Psoas muscle (tissue), 7 donors: ENCODE measurements at regions not wholly inside any gene's neighbourhood (a gene's known extent, or its start where the extent isn't known, plus 50 kb on each side); places are given as distances from the start of the nearest gene placed in this dataset.

ENCODE experiments used
- ATAC-seq, 4 donors: fragments of 200-7000 bp; cut with Tn5 transposase; one replicate each; pipeline ENCODE4 v1.9.1; 2020; ENCODE audit warnings: moderate library complexity in 3 of 4, mild to moderate bottlenecking in 2 of 4
- DNase-seq, 2 donors: peaks; one replicate each; pipeline ENCODE4 v3.0.0-alpha.2; 2020
- H3K27ac ChIP-seq: fragments of 200-600 bp; one replicate; pipeline ENCODE4 v1.8.0; 2022
- H3K27me3 ChIP-seq, 3 donors: fragments of 200-600 bp in 1 of 3; one replicate each; pipeline versions ENCODE4 v1.6.1 to v1.8.0; 2013 to 2022; ENCODE audit warnings: low read length in 2 of 3, mild to moderate bottlenecking in 2 of 3, moderate library complexity in 1 of 3; ENCODE audit not compliant: insufficient read depth in 3 of 3
- H3K36me3 ChIP-seq, 2 donors: fragments of 200-600 bp in 1 of 2; one replicate each; pipeline versions ENCODE4 v1.6.1 to v1.8.0; 2013 to 2022; ENCODE audit warnings: low read depth in 1 of 2, mild to moderate bottlenecking in 1 of 2, moderate library complexity in 1 of 2; ENCODE audit not compliant: insufficient read depth in 1 of 2
- H3K4me1 ChIP-seq: fragments of 200-600 bp; one replicate; pipeline ENCODE4 v1.8.0; 2022
- H3K4me3 ChIP-seq: fragments of 200-600 bp; one replicate; pipeline ENCODE4 v1.8.0; 2022; ENCODE audit warnings: mild to moderate bottlenecking
- H3K9me3 ChIP-seq: fragments of 200-600 bp; one replicate; pipeline ENCODE4 v1.8.0; 2022
- CTCF ChIP-seq: fragments of 200-600 bp; IDR thresholded peaks from one replicate; pipeline ENCODE4 v1.8.0; 2022; ENCODE audit warnings: antibody characterized with exemption
- WGBS, 3 donors: extraction: QIAGEN DNeasy Blood & Tissue Kit; methylation state at CpG; one replicate each; pipeline versions ENCODE4 v1.1.6 to v1.1.7; 2013; 5-methylcytosine and 5-hydroxymethylcytosine counted together
- intact Hi-C, 2 donors: fragments of 100-400 bp; cut with DNase I; formaldehyde crosslinking; loops; one replicate each; pipeline versions ENCODE4 v1.11.0 to v1.14.2; 2022
- donor health status: healthy with polysubstance abuse.
- donor health status: DM: no; HTN: no; CAD: no; lungs with moderate emphysema.
- donor health status: Bipolar disorder and iron deficiency.
- donor health status: healthy.
- donor health status: DM: yes; HTN: yes; CAD: no.
- donor health status: DM: no; HTN: no; CAD: no.
- donor health status: DM: yes; HTN: yes; CAD: no.

GRCh38 chr10:8389630-8390029 lies 335.1 kb downstream of the GATA3 start:
- Histone ChIP-seq H3K4me1 (no peaks in the 10 kb centered on the region), H3K9me3 (no peaks in the 10 kb centered on the region), H3K27ac (no peak overlapping the region), H3K27me3 (peaks cover 0 to 2% (median 0%) of the 10 kb centered on the region in 3 donors), H3K36me3 (no peaks in the 10 kb centered on the region), H3K4me3 (no peak overlapping the region)
- DNase-seq, result no peak
- 58 to 60% (median 58%) methylated on average over 2 of the region's 2 CpGs for WGBS, 3 donors
- TF ChIP-seq CTCF, result no peak
- intact Hi-C loops, result no loop called here
- no peak for ATAC-seq

- no peak for DNase-seq
- Histone ChIP-seq H3K27me3 (peaks cover 0 to 2% (median 2%) of the 10 kb centered on the region in 3 donors), H3K27ac (no peak overlapping the region), H3K4me1 (no peaks in the 10 kb centered on the region), H3K36me3 (no peaks in the 10 kb centered on the region), H3K4me3 (no peak overlapping the region), H3K9me3 (no peaks in the 10 kb centered on the region)
- ATAC-seq, result no peak
- no peak for TF ChIP-seq CTCF
- intact Hi-C loops, result no loop called here
- 58 to 75% (median 65%) methylated on average over 2 of the region's 2 CpGs for WGBS, 3 donors
These were observed 337.7 kb downstream of the GATA3 start for GRCh38 chr10:8392216-8392615.

GRCh38 chr10:8393531-8393930 lies 339.0 kb downstream of the GATA3 start:
- H3K36me3 ChIP-seq, result no peaks in the 10 kb centered on the region
- no peak overlapping the region for H3K4me3 ChIP-seq
- peaks cover 0 to 3% (median 2%) of the 10 kb centered on the region in 3 donors for H3K27me3 ChIP-seq
- no peak for TF ChIP-seq CTCF
- H3K9me3 ChIP-seq, result no peaks in the 10 kb centered on the region
- no peak for ATAC-seq
- no peak for DNase-seq
- intact Hi-C loops, result no loop called here
- WGBS, 3 donors, result 65 to 81% (median 70%) methylated on average over 2 of the region's 2 CpGs
- H3K4me1 ChIP-seq, result no peaks in the 10 kb centered on the region
- H3K27ac ChIP-seq, result no peak overlapping the region

GRCh38 chr10:8396675-8397074 lies 342.2 kb downstream of the GATA3 start:
- Histone ChIP-seq H3K4me1 (no peaks in the 10 kb centered on the region), H3K4me3 (no peak overlapping the region), H3K36me3 (no peaks in the 10 kb centered on the region), H3K27ac (no peak overlapping the region), H3K27me3 (peaks cover 0 to 3% (median 0%) of the 10 kb centered on the region in 3 donors), H3K9me3 (no peaks in the 10 kb centered on the region)
- intact Hi-C loops, result no loop called here
- ATAC-seq (no peak), DNase-seq (no peak)
- TF ChIP-seq CTCF, result no peak
- 15 to 40% (median 31%) methylated on average over 1 of the region's 1 CpG for WGBS, 3 donors

DNA sequence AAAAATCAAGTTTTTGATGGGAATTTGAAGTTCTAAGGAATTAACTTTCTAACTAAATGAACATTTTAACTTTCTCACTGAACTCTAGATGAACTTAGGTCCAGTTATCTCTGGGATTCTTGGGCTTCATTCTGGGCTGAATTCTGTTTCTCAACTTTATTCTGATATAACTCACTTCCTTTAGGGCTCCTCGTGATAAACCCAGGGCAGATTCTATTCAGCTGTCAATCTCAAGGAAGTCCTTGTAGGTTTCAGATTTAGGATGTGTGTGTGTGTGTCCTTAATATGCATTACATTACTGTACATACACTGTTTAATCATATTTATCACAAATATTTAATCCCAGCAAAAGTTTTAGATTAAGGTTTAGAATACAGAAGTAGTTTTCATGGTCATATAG lies 344.3 kb downstream of the GATA3 start:
- Histone ChIP-seq H3K9me3 (no peaks in the 10 kb centered on the region), H3K36me3 (no peaks in the 10 kb centered on the region), H3K27me3 (peaks cover 0 to 3% (median 0%) of the 10 kb centered on the region in 3 donors), H3K4me3 (no peak overlapping the region), H3K4me1 (no peaks in the 10 kb centered on the region), H3K27ac (no peak overlapping the region)
- no peak for DNase-seq
- ATAC-seq, result no peak
- no peak for TF ChIP-seq CTCF
- intact Hi-C loops, result no loop called here
- whole genome bisulfite sequencing, 3 donors, result 39 to 53% (median 52%) methylated on average over 1 of the region's 1 CpG
